ENCODE measurements at regions not wholly inside any gene's neighbourhood (a gene's known extent, or its start where the extent isn't known, plus 50 kb on each side); places are given as distances from the start of the nearest gene placed in this dataset.

DNA sequence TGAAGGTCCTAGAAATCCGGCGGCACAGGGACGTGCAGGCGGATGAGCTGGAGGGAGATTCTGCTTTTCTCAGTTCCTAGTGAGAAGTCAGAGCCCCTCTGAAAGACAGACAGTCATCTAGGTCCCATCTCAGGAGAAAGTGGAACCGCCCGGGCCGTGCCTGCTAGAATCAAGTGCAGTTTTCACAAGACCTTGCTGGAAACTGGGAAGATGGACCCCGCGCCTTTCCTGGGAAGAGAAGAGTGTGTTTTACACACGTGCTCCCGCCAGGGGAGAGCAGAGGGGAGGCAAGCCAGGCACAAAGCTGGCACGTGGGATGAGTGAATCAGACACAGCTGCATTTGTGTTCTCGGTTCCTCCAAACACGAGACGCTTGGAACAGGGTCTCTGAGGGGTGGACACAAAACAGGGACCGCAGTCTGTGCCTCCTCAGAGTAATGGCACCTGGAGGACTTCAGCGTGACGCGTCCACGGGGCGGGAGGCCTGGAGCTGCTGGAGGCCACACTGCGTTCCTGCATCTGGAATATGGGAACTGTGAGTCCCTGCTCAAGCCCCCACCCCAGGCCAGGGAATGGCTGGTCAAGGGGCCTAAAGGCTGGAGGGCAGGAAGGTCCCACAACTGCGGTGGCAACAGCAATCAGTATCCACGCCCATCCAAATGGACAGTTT is 218.3 kb downstream of the BRD1 start:
- Histone ChIP-seq H3K27me3 (replicated peaks in 1 of 4; ENCODE audit: control extremely low read depth in 1 of 4, control insufficient read depth in 3 of 4, insufficient read depth in 4 of 4, low read length in 3 of 4) (no peaks in the 10 kb centered on the region), H3K9me3 (ENCODE audit: control extremely low read depth in 1 of 3, control insufficient read depth in 2 of 3, insufficient read depth in 1 of 3, low read length in 2 of 3) (peaks cover 1 to 32% (median 15%) of the 10 kb centered on the region in 3 donors), H3K4me2 (replicated peaks; ENCODE audit: low read depth, low read length, poor library complexity, severe bottlenecking) (no peak overlapping the region), H3K4me1 (ENCODE audit: control insufficient read depth in 2 of 2, insufficient read depth in 2 of 2, low read length in 2 of 2) (no peaks in the 10 kb centered on the region), H3K79me2 (ENCODE audit: control insufficient read depth, insufficient read depth, low read length) (peaks cover 50% of the 10 kb centered on the region), H3K4me3 (ENCODE audit: control extremely low read depth in 1 of 5, extremely low read depth in 1 of 5, insufficient read depth in 1 of 5, low read depth in 2 of 5, low read length in 4 of 5) (no peak overlapping the region), H3K36me3 (replicated peaks in 1 of 2; ENCODE audit: control extremely low read depth in 1 of 2, control insufficient read depth in 1 of 2, extremely low read depth in 1 of 2, insufficient read depth in 2 of 2, low read length in 1 of 2) (peaks cover 0 to 11% of the 10 kb centered on the region in 2 experiments), H2AFZ (ENCODE audit: insufficient read depth, low read depth, low read length, poor library complexity, severe bottlenecking) (no peak overlapping the region), H3K9ac (ENCODE audit: low read length) (no peak overlapping the region), H4K20me1 (ENCODE audit: control insufficient read depth, insufficient read depth, low read length, poor library complexity, severe bottlenecking) (peaks cover 34% of the 10 kb centered on the region), H3K27ac (ENCODE audit: low read length in 2 of 2) (no peak overlapping the region)
- CTCF ChIA-PET: no interaction called here
- no peak for DNase-seq
- no peak for ATAC-seq (ENCODE audit: low read depth)
- intact Hi-C loops (cut with micrococcal nuclease): no loop called here
- no peaks in the 10 kb centered on the region for H3K4me1 Mint-ChIP-seq
- no peak overlapping the region for H3K4me3 Mint-ChIP-seq
- no peak overlapping the region for H3K27ac Mint-ChIP-seq
- H3K9me3 Mint-ChIP-seq (ENCODE audit: insufficient read depth): peaks cover 12% of the 10 kb centered on the region
- H3K27me3 Mint-ChIP-seq: no peaks in the 10 kb centered on the region
- no peak for TF ChIP-seq CTCF (IDR thresholded peaks at IDR 0.05)
- no peak for TF ChIP-seq EZH2 (IDR thresholded peaks at IDR 0.05; ENCODE audit: borderline replicate concordance, insufficient read depth, low read depth, low read length, poor library complexity, severe bottlenecking)
- POLR2A ChIA-PET: no interaction called here
- 97% methylated on average over 22 of the region's 24 CpGs for WGBS (ENCODE audit: insufficient coverage)

DNA sequence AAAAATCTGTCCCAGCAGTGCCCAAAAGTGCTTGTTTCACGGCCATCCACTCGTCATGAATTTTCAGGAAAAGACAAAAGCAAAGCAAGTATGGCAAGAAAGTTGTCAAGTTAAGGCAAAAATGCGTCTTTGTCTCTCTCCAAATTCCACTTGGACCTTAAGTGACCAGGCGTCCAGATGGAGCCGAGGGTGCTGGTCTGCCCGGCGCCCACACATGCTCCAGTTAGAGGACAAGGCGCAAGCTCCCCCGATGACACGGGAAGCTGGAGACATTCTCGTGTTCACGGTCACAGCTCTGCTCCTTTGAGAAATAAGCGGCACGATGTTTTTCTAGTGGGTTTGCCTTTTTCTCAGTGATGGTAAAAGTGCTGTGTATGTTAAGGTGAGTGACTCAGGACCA is 219.0 kb downstream of the BRD1 start:
- Histone ChIP-seq H3K27me3 (replicated peaks in 1 of 4; ENCODE audit: control extremely low read depth in 1 of 4, control insufficient read depth in 3 of 4, insufficient read depth in 4 of 4, low read length in 3 of 4) (no peaks in the 10 kb centered on the region), H3K27ac (ENCODE audit: low read length in 2 of 2) (no peak overlapping the region), H3K9me3 (ENCODE audit: control extremely low read depth in 1 of 3, control insufficient read depth in 2 of 3, insufficient read depth in 1 of 3, low read length in 2 of 3) (peaks cover 1 to 28% (median 17%) of the 10 kb centered on the region in 3 donors), H2AFZ (ENCODE audit: insufficient read depth, low read depth, low read length, poor library complexity, severe bottlenecking) (no peak overlapping the region), H4K20me1 (ENCODE audit: control insufficient read depth, insufficient read depth, low read length, poor library complexity, severe bottlenecking) (peaks cover 29% of the 10 kb centered on the region), H3K4me2 (replicated peaks; ENCODE audit: low read depth, low read length, poor library complexity, severe bottlenecking) (no peak overlapping the region), H3K9ac (ENCODE audit: low read length) (no peak overlapping the region), H3K4me1 (ENCODE audit: control insufficient read depth in 2 of 2, insufficient read depth in 2 of 2, low read length in 2 of 2) (no peaks in the 10 kb centered on the region), H3K36me3 (replicated peaks in 1 of 2; ENCODE audit: control extremely low read depth in 1 of 2, control insufficient read depth in 1 of 2, extremely low read depth in 1 of 2, insufficient read depth in 2 of 2, low read length in 1 of 2) (peaks cover 0 to 11% of the 10 kb centered on the region in 2 experiments), H3K79me2 (ENCODE audit: control insufficient read depth, insufficient read depth, low read length) (peaks cover 46% of the 10 kb centered on the region), H3K4me3 (ENCODE audit: control extremely low read depth in 1 of 5, extremely low read depth in 1 of 5, insufficient read depth in 1 of 5, low read depth in 2 of 5, low read length in 4 of 5) (no peak overlapping the region)
- WGBS (ENCODE audit: insufficient coverage): 97% methylated on average over 14 of the region's 14 CpGs
- Mint-ChIP-seq H3K27ac (no peak overlapping the region), H3K9me3 (ENCODE audit: insufficient read depth) (peaks cover 12% of the 10 kb centered on the region), H3K4me1 (no peaks in the 10 kb centered on the region), H3K27me3 (no peaks in the 10 kb centered on the region), H3K4me3 (no peak overlapping the region)
- no peak for ATAC-seq (ENCODE audit: low read depth)
- CTCF ChIA-PET: no interaction called here
- POLR2A ChIA-PET: no interaction called here
- intact Hi-C loops (cut with micrococcal nuclease): no loop called here
- DNase-seq: no peak
- no peak for TF ChIP-seq EZH2 (IDR thresholded peaks at IDR 0.05; ENCODE audit: borderline replicate concordance, insufficient read depth, low read depth, low read length, poor library complexity, severe bottlenecking)
- TF ChIP-seq CTCF (IDR thresholded peaks at IDR 0.05): no peak
